ENCODE measurements at regions not wholly inside any gene's neighbourhood (a gene's known extent, or its start where the extent isn't known, plus 50 kb on each side); places are given as distances from the start of the nearest gene placed in this dataset.

GRCh38 chr5:58231041-58231440 lies 228.8 kb downstream of the PLK2 start:
- Mint-ChIP-seq H3K4me3 (ENCODE audit: unreplicated experiment) (no peak overlapping the region), H3K27ac (ENCODE audit: unreplicated experiment) (no peak overlapping the region), H3K36me3 (ENCODE audit: unreplicated experiment) (no peaks in the 10 kb centered on the region), H3K27me3 (ENCODE audit: unreplicated experiment) (no peaks in the 10 kb centered on the region), H3K9me3 (ENCODE audit: unreplicated experiment) (no peaks in the 10 kb centered on the region), H3K4me1 (ENCODE audit: low read depth, unreplicated experiment) (no peaks in the 10 kb centered on the region)
- DNase-seq = no peak
- TF ChIP-seq CTCF (IDR thresholded peaks at IDR 0.05; ENCODE audit: partially characterized antibody, unreplicated experiment) = no peak

GRCh38 chr5:58228896-58229295 lies 231.0 kb downstream of the PLK2 start:
- no peaks in the 10 kb centered on the region for H3K9me3 Mint-ChIP-seq (ENCODE audit: unreplicated experiment)
- H3K36me3 Mint-ChIP-seq (ENCODE audit: unreplicated experiment) = no peaks in the 10 kb centered on the region
- no peak overlapping the region for H3K4me3 Mint-ChIP-seq (ENCODE audit: unreplicated experiment)
- TF ChIP-seq CTCF (IDR thresholded peaks at IDR 0.05; ENCODE audit: partially characterized antibody, unreplicated experiment) = no peak
- DNase-seq = no peak
- no peaks in the 10 kb centered on the region for H3K27me3 Mint-ChIP-seq (ENCODE audit: unreplicated experiment)
- no peaks in the 10 kb centered on the region for H3K4me1 Mint-ChIP-seq (ENCODE audit: low read depth, unreplicated experiment)
- no peak overlapping the region for H3K27ac Mint-ChIP-seq (ENCODE audit: unreplicated experiment)

- DNase-seq = no peak
- Mint-ChIP-seq H3K27me3 (ENCODE audit: unreplicated experiment) (no peaks in the 10 kb centered on the region), H3K9me3 (ENCODE audit: unreplicated experiment) (no peaks in the 10 kb centered on the region), H3K4me3 (ENCODE audit: unreplicated experiment) (no peak overlapping the region), H3K36me3 (ENCODE audit: unreplicated experiment) (no peaks in the 10 kb centered on the region), H3K4me1 (ENCODE audit: low read depth, unreplicated experiment) (no peaks in the 10 kb centered on the region), H3K27ac (ENCODE audit: unreplicated experiment) (no peak overlapping the region)
- no peak for TF ChIP-seq CTCF (IDR thresholded peaks at IDR 0.05; ENCODE audit: partially characterized antibody, unreplicated experiment)
Observed at GRCh38 chr5:58227858-58228257, 232.0 kb downstream of the PLK2 start.

- H3K9me3 Mint-ChIP-seq (ENCODE audit: unreplicated experiment) = peaks cover 2% of the 10 kb centered on the region
- no peaks in the 10 kb centered on the region for H3K36me3 Mint-ChIP-seq (ENCODE audit: unreplicated experiment)
- H3K4me3 Mint-ChIP-seq (ENCODE audit: unreplicated experiment) = no peak overlapping the region
- TF ChIP-seq CTCF (IDR thresholded peaks at IDR 0.05; ENCODE audit: partially characterized antibody, unreplicated experiment) = no peak
- no peak for DNase-seq
- no peaks in the 10 kb centered on the region for H3K27me3 Mint-ChIP-seq (ENCODE audit: unreplicated experiment)
- H3K27ac Mint-ChIP-seq (ENCODE audit: unreplicated experiment) = no peak overlapping the region
- H3K4me1 Mint-ChIP-seq (ENCODE audit: low read depth, unreplicated experiment) = no peaks in the 10 kb centered on the region
Observed at GRCh38 chr5:58224661-58225060, 235.2 kb downstream of the PLK2 start.

GRCh38 chr5:58224221-58224620 lies 235.7 kb downstream of the PLK2 start:
- no peak for DNase-seq
- no peak overlapping the region for H3K27ac Mint-ChIP-seq (ENCODE audit: unreplicated experiment)
- H3K4me3 Mint-ChIP-seq (ENCODE audit: unreplicated experiment) = no peak overlapping the region
- TF ChIP-seq CTCF (IDR thresholded peaks at IDR 0.05; ENCODE audit: partially characterized antibody, unreplicated experiment) = no peak
- H3K27me3 Mint-ChIP-seq (ENCODE audit: unreplicated experiment) = no peaks in the 10 kb centered on the region
- H3K36me3 Mint-ChIP-seq (ENCODE audit: unreplicated experiment) = no peaks in the 10 kb centered on the region
- H3K4me1 Mint-ChIP-seq (ENCODE audit: low read depth, unreplicated experiment) = no peaks in the 10 kb centered on the region
- peaks cover 4% of the 10 kb centered on the region for H3K9me3 Mint-ChIP-seq (ENCODE audit: unreplicated experiment)
